Neuronal stem cell (in vitro differentiated cells): ENCODE measurements at regions not wholly inside any gene's neighbourhood (a gene's known extent, or its start where the extent isn't known, plus 50 kb on each side); places are given as distances from the start of the nearest gene placed in this dataset.

Source experiments
- DNase-seq: peaks from one replicate; pipeline ENCODE4 v3.0.0-alpha.2; 2013; ENCODE audit warnings: low spot score
- H2AFZ ChIP-seq: one replicate; pipeline ENCODE4 v1.6.1; 2013; ENCODE audit warnings: mild to moderate bottlenecking, low read length, inconsistent platforms
- H2AK5ac ChIP-seq: 2 replicates; pipeline ENCODE4 v1.6.1; 2013; ENCODE audit warnings: low read depth, mild to moderate bottlenecking, inconsistent platforms, low read length, moderate library complexity, mixed read lengths
- H2BK120ac ChIP-seq: 2 replicates; pipeline ENCODE4 v1.6.1; 2013; ENCODE audit warnings: low read depth, mild to moderate bottlenecking, inconsistent platforms, low read length, moderate library complexity, mixed read lengths
- H2BK12ac ChIP-seq: one replicate; pipeline ENCODE4 v1.6.1; 2013; ENCODE audit warnings: low read length, inconsistent platforms
- H2BK15ac ChIP-seq: 2 replicates; pipeline ENCODE4 v1.6.1; 2013; ENCODE audit warnings: mild to moderate bottlenecking, low read length, inconsistent platforms, mixed read lengths
- H2BK5ac ChIP-seq: one replicate; pipeline ENCODE4 v1.6.1; 2013; ENCODE audit warnings: inconsistent platforms, mild to moderate bottlenecking, low read length, moderate library complexity
- H3K14ac ChIP-seq: one replicate; pipeline ENCODE4 v1.6.1; 2013; ENCODE audit warnings: low read length, inconsistent platforms
- H3K18ac ChIP-seq: 2 replicates; pipeline ENCODE4 v1.6.1; 2013; ENCODE audit warnings: low read length, inconsistent platforms
- H3K23ac ChIP-seq: 2 replicates; pipeline ENCODE4 v1.6.1; 2013; ENCODE audit warnings: low read depth, mild to moderate bottlenecking, mixed read lengths, low read length, inconsistent platforms; ENCODE audit not compliant: poor library complexity
- H3K27ac ChIP-seq: replicated peaks from 3 replicates; pipeline ENCODE4 v1.5.1; 2013; ENCODE audit warnings: low read length, inconsistent platforms
- H3K27me3 ChIP-seq, 3 experiments: 2 replicates each; pipeline ENCODE4 v1.6.1; 2013; ENCODE audit warnings: low read length in 3 of 3, mild to moderate bottlenecking in 2 of 3, inconsistent platforms in 1 of 3, low read depth in 1 of 3, mixed read lengths in 1 of 3, moderate library complexity in 1 of 3; ENCODE audit not compliant: control insufficient read depth in 3 of 3, insufficient read depth in 3 of 3
- H3K36me3 ChIP-seq, 2 donors: replicated peaks in 1 of 2; 2 replicates each; pipeline ENCODE4 v1.6.1; 2013; ENCODE audit warnings: low read length in 2 of 2; ENCODE audit not compliant: control insufficient read depth in 2 of 2, insufficient read depth in 2 of 2
- H3K4ac ChIP-seq: 2 replicates; pipeline ENCODE4 v1.6.1; 2013; ENCODE audit warnings: inconsistent platforms, mild to moderate bottlenecking, low read length, moderate library complexity
- H3K4me1 ChIP-seq, 2 donors: 1 replicate in 1 of 2; 2 replicates in 1 of 2; pipeline ENCODE4 v1.6.1; 2013; ENCODE audit warnings: low read length in 2 of 2, low read depth in 1 of 2; ENCODE audit not compliant: control insufficient read depth in 2 of 2, insufficient read depth in 1 of 2
- H3K4me2 ChIP-seq: one replicate; pipeline ENCODE4 v1.6.1; 2013; ENCODE audit warnings: mild to moderate bottlenecking, low read length, inconsistent platforms; ENCODE audit not compliant: insufficient read depth, poor library complexity, severe bottlenecking
- H3K4me3 ChIP-seq, 2 donors: 2 replicates each; pipeline ENCODE4 v1.5.1; 2013; ENCODE audit warnings: low read length in 2 of 2, mild to moderate bottlenecking in 2 of 2, inconsistent platforms in 1 of 2, moderate library complexity in 1 of 2
- H3K79me1 ChIP-seq: one replicate; pipeline ENCODE4 v1.6.1; 2013; ENCODE audit warnings: low read depth, mild to moderate bottlenecking, inconsistent platforms, low read length, moderate library complexity
- H3K9ac ChIP-seq: one replicate; pipeline ENCODE4 v1.6.1; 2013; ENCODE audit warnings: mild to moderate bottlenecking, low read depth, low read length, inconsistent platforms; ENCODE audit not compliant: poor library complexity
- H3K9me3 ChIP-seq, 2 donors: replicated peaks in 1 of 2; 2 replicates each; pipeline versions ENCODE3 to v1.6.1; 2013; ENCODE audit warnings: low read length in 2 of 2, mild to moderate bottlenecking in 2 of 2, inconsistent platforms in 1 of 2, low read depth in 1 of 2, mixed read lengths in 1 of 2, moderate library complexity in 1 of 2; ENCODE audit not compliant: control insufficient read depth in 2 of 2, insufficient read depth in 1 of 2
- H4K8ac ChIP-seq: one replicate; pipeline ENCODE4 v1.6.1; 2013; ENCODE audit warnings: low read depth, mild to moderate bottlenecking, inconsistent platforms, low read length, moderate library complexity
- H4K91ac ChIP-seq: one replicate; pipeline ENCODE4 v1.6.1; 2013; ENCODE audit warnings: low read length, low read depth, mild to moderate bottlenecking, inconsistent platforms; ENCODE audit not compliant: poor library complexity
- WGBS, 2 donors: extraction: QIAGEN DNeasy Blood & Tissue Kit; methylation state at CpG; one replicate each; pipeline ENCODE4 v1.1.7; 2013; ENCODE audit warnings: missing lambda C conversion rate in 2 of 2, mixed read lengths in 1 of 2; ENCODE audit not compliant: insufficient read length in 2 of 2, insufficient replicate concordance in 1 of 2; ENCODE audit errors: extremely low coverage in 2 of 2; 5-methylcytosine and 5-hydroxymethylcytosine counted together

- H3K4me2 ChIP-seq: no peak overlapping the region
- H2BK12ac ChIP-seq: no peak overlapping the region
- H3K36me3 ChIP-seq: no peaks in the 10 kb centered on the region
- WGBS, 2 donors: no CpG with 5 or more reads among the region's 3 CpGs
- H3K18ac ChIP-seq: no peak overlapping the region
- H3K79me1 ChIP-seq: no peaks in the 10 kb centered on the region
- peaks cover 0 to 1% of the 10 kb centered on the region in 2 donors for H3K4me1 ChIP-seq
- H3K23ac ChIP-seq: no peak overlapping the region
- H2BK15ac ChIP-seq: no peak overlapping the region
- no peak for DNase-seq
- H4K91ac ChIP-seq: no peak overlapping the region
- no peak overlapping the region for H2AK5ac ChIP-seq
- H3K9ac ChIP-seq: no peak overlapping the region
- no peak overlapping the region for H3K4me3 ChIP-seq
- H2BK5ac ChIP-seq: no peak overlapping the region
- H3K4ac ChIP-seq: no peak overlapping the region
- no peaks in the 10 kb centered on the region for H3K27me3 ChIP-seq
- H2BK120ac ChIP-seq: no peak overlapping the region
- H3K9me3 ChIP-seq: no peaks in the 10 kb centered on the region
- no peak overlapping the region for H4K8ac ChIP-seq
- H3K14ac ChIP-seq: no peak overlapping the region
- no peak overlapping the region for H3K27ac ChIP-seq
- no peak overlapping the region for H2AFZ ChIP-seq
Observed at GRCh38 chr5:105684799-105685198, 1985.9 kb downstream of the EFNA5 start.

DNA sequence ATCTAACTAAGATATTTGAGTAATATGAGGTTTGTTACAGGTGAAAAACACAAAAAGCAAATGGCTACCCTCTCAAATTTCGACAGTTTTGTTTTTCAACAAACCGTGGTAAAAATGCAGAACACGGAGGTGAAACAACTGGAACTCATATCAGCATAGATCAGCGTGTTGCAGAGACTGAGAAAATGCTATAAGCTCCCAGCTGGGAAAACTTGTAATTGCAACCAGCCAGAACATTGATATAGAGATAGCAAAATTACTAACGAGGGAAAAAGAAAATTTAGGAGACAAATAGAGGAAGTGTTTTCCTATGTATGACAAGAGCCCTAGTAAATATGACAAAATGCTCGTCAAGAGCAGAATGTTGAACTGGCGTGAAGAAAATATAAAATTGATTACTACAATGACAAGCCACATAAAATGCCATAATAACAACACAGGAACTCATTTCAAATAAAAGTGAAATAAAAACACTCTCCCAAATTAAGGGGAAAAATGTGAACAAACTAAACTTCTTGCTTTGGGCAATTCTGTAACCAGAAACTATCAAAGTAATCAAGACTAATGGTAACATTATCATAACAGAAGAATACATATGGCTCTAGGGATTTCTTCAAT lies 1989.8 kb downstream of the EFNA5 start:
- Histone ChIP-seq H4K8ac (no peak overlapping the region), H2BK12ac (no peak overlapping the region), H3K4me3 (no peak overlapping the region), H3K14ac (no peak overlapping the region), H3K4me2 (no peak overlapping the region), H2AK5ac (no peak overlapping the region), H3K79me1 (no peaks in the 10 kb centered on the region), H3K9ac (no peak overlapping the region), H3K4me1 (no peaks in the 10 kb centered on the region), H3K9me3 (no peaks in the 10 kb centered on the region), H2BK15ac (no peak overlapping the region), H3K18ac (no peak overlapping the region), H3K27me3 (no peaks in the 10 kb centered on the region), H3K36me3 (no peaks in the 10 kb centered on the region), H4K91ac (no peak overlapping the region), H3K4ac (no peak overlapping the region), H3K27ac (no peak overlapping the region), H2AFZ (no peak overlapping the region), H2BK5ac (no peak overlapping the region), H2BK120ac (no peak overlapping the region), H3K23ac (no peak overlapping the region)
- no peak for DNase-seq
- WGBS, 2 donors: no CpG with 5 or more reads among the region's 7 CpGs

GRCh38 chr5:105677291-105677690 lies 1993.4 kb downstream of the EFNA5 start:
- no peak for DNase-seq
- Histone ChIP-seq H3K4me2 (no peak overlapping the region), H3K4ac (no peak overlapping the region), H2BK12ac (no peak overlapping the region), H2BK5ac (no peak overlapping the region), H2BK15ac (no peak overlapping the region), H3K9me3 (no peaks in the 10 kb centered on the region), H3K9ac (no peak overlapping the region), H2AK5ac (no peak overlapping the region), H3K79me1 (no peaks in the 10 kb centered on the region), H3K4me1 (no peaks in the 10 kb centered on the region), H3K27ac (no peak overlapping the region), H4K8ac (no peak overlapping the region), H2AFZ (no peak overlapping the region), H2BK120ac (no peak overlapping the region), H3K23ac (no peak overlapping the region), H3K27me3 (no peaks in the 10 kb centered on the region), H3K18ac (no peak overlapping the region), H3K14ac (no peak overlapping the region), H4K91ac (no peak overlapping the region), H3K36me3 (no peaks in the 10 kb centered on the region), H3K4me3 (no peak overlapping the region)
- 100% methylated on average over 1 of the region's 2 CpGs; no CpG with 5 or more reads in 1 of the 2 donors for WGBS, 2 donors

DNA sequence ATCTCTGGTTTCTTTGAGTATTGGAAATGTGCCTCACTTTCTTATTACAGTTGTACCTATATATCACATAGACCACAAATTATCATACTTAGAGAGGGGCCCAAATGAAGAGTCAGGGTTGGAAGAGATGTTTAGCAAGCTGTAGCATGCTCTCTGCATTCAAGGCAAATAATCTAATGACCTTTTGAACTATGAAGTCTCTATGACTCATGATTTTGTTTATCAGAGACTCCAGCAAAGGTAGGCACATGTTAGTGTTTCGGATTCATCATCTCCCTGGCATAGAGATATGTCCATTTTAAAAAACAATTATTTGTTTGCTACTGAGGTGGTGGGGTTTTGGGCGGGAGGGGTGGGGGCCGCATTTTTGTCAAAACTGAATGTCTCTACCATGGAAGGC lies 2000.1 kb downstream of the EFNA5 start:
- H3K79me1 ChIP-seq: no peaks in the 10 kb centered on the region
- no peak overlapping the region for H3K4ac ChIP-seq
- WGBS, 2 donors: no CpG with 5 or more reads among the region's 3 CpGs
- H3K18ac ChIP-seq: no peak overlapping the region
- H2BK120ac ChIP-seq: no peak overlapping the region
- H3K27me3 ChIP-seq: no peaks in the 10 kb centered on the region
- H3K4me1 ChIP-seq: peaks cover 0 to 4% of the 10 kb centered on the region in 2 donors
- no peak overlapping the region for H2AK5ac ChIP-seq
- no peaks in the 10 kb centered on the region for H3K9me3 ChIP-seq
- H3K4me3 ChIP-seq: no peak overlapping the region
- no peak overlapping the region for H2BK5ac ChIP-seq
- no peak overlapping the region for H3K4me2 ChIP-seq
- H3K27ac ChIP-seq: no peak overlapping the region
- no peak overlapping the region for H3K23ac ChIP-seq
- H3K14ac ChIP-seq: no peak overlapping the region
- H4K91ac ChIP-seq: no peak overlapping the region
- H4K8ac ChIP-seq: no peak overlapping the region
- no peak overlapping the region for H3K9ac ChIP-seq
- H2BK15ac ChIP-seq: no peak overlapping the region
- H2BK12ac ChIP-seq: no peak overlapping the region
- H3K36me3 ChIP-seq: no peaks in the 10 kb centered on the region
- no peak for DNase-seq
- no peak overlapping the region for H2AFZ ChIP-seq
